Neural cell (in vitro differentiated cells): ENCODE measurements at regions not wholly inside any gene's neighbourhood (a gene's known extent, or its start where the extent isn't known, plus 50 kb on each side); places are given as distances from the start of the nearest gene placed in this dataset.

Experiments
- H2AFZ ChIP-seq: fragments of 200-600, 300-800 bp; sonication (generic), shearing (Covaris generic); 2 replicates; pipeline ENCODE4 v1.6.0; 2014; ENCODE audit warnings: low read depth, mild to moderate bottlenecking, antibody characterized with exemption, low read length, moderate library complexity
- H3F3A ChIP-seq: fragments of 200-600 bp; shearing (Covaris generic); 2 replicates; pipeline ENCODE4 v1.6.1; 2016; ENCODE audit warnings: mild to moderate bottlenecking, moderate library complexity, mixed read lengths, antibody characterized with exemption, low read length; ENCODE audit not compliant: insufficient read depth, poor library complexity, severe bottlenecking
- H3K27ac ChIP-seq: fragments of 200-600, 300-800 bp; sonication (generic), shearing (Covaris generic); 2 replicates; pipeline ENCODE4 v1.5.1; 2014; ENCODE audit warnings: mild to moderate bottlenecking, low read length, moderate library complexity
- H3K27me3 ChIP-seq: fragments of 300-800, 200-600 bp; sonication (generic), shearing (Covaris generic); 2 replicates; pipeline ENCODE4 v1.6.0; 2014; ENCODE audit warnings: mild to moderate bottlenecking, low read depth, low read length, moderate library complexity; ENCODE audit not compliant: insufficient read depth
- H3K36me3 ChIP-seq: fragments of 300-800, 200-600 bp; sonication (generic), shearing (Covaris generic); 2 replicates; pipeline ENCODE4 v1.5.1; 2014; ENCODE audit warnings: mild to moderate bottlenecking, antibody characterized with exemption, low read length, moderate library complexity; ENCODE audit not compliant: insufficient read depth
- H3K4me2 ChIP-seq: fragments of 300-800, 200-600 bp; sonication (generic), shearing (Covaris generic); 2 replicates; pipeline ENCODE4 v1.6.0; 2014; ENCODE audit warnings: mild to moderate bottlenecking, low read length
- H3K4me3 ChIP-seq: fragments of 300-800, 200-600 bp; sonication (generic), shearing (Covaris generic); 2 replicates; pipeline ENCODE4 v1.5.1; 2014; ENCODE audit warnings: mild to moderate bottlenecking, low read length, moderate library complexity
- H3K79me2 ChIP-seq: fragments of 200-600 bp; shearing (Covaris generic); replicated peaks from 2 replicates; pipeline ENCODE4 v1.6.0; 2014; ENCODE audit warnings: mild to moderate bottlenecking, low read length, moderate library complexity; ENCODE audit not compliant: insufficient read depth
- H3K9ac ChIP-seq: fragments of 300-800, 200-600 bp; sonication (generic), shearing (Covaris generic); 2 replicates; pipeline ENCODE4 v1.6.1; 2016; ENCODE audit warnings: mild to moderate bottlenecking, low read length, mixed read lengths
- H3K9me2 ChIP-seq: fragments of 200-600 bp; shearing (Covaris generic); 2 replicates; pipeline ENCODE4 v1.6.1; 2016; ENCODE audit warnings: mild to moderate bottlenecking, low read length, mixed read lengths; ENCODE audit not compliant: insufficient read depth
- H3K9me3 ChIP-seq: fragments of 200-600, 300-800 bp; sonication (generic), shearing (Covaris generic); 2 replicates; pipeline ENCODE4 v1.6.1; 2016; ENCODE audit warnings: mild to moderate bottlenecking, mixed run types, low read length, moderate library complexity, mixed read lengths
- H4K20me1 ChIP-seq: fragments of 200-600 bp; shearing (Covaris generic); 2 replicates; pipeline ENCODE4 v1.6.1; 2016; ENCODE audit warnings: mild to moderate bottlenecking, mixed run types; ENCODE audit not compliant: insufficient read depth
- EP300 ChIP-seq: fragments of 450-650 bp; conservative IDR thresholded peaks from 2 replicates; pipeline ENCODE4 v1.6.1; 2014; ENCODE audit warnings: antibody characterized with exemption, mild to moderate bottlenecking, moderate library complexity; ENCODE audit not compliant: poor library complexity, severe bottlenecking
- EZH2 ChIP-seq: fragments of 200-600, 300-800 bp; shearing (Covaris generic), sonication (generic); IDR thresholded peaks from 2 replicates; pipeline ENCODE4 v1.6.1; 2014; ENCODE audit warnings: antibody characterized with exemption, low read length, borderline replicate concordance, mild to moderate bottlenecking; ENCODE audit not compliant: insufficient read depth, poor library complexity, severe bottlenecking
- MXI1 ChIP-seq: fragments of 450-650 bp; conservative IDR thresholded peaks from 2 replicates; pipeline ENCODE4 v1.6.1; 2014; ENCODE audit warnings: antibody characterized with exemption, mild to moderate bottlenecking; ENCODE audit not compliant: poor library complexity, severe bottlenecking
- POLR2AphosphoS5 ChIP-seq: IDR thresholded peaks from 2 replicates; pipeline ENCODE4 v1.6.1; 2012
- RAD21 ChIP-seq: fragments of 450-650 bp; conservative IDR thresholded peaks from 2 replicates; pipeline ENCODE4 v1.6.1; 2014; ENCODE audit warnings: antibody characterized with exemption, mild to moderate bottlenecking, moderate library complexity
- SMC3 ChIP-seq: fragments of 450-650 bp; conservative IDR thresholded peaks from 2 replicates; pipeline ENCODE4 v1.6.1; 2014; ENCODE audit warnings: antibody characterized with exemption, mild to moderate bottlenecking, moderate library complexity; ENCODE audit not compliant: poor library complexity
- TAF1 ChIP-seq: IDR thresholded peaks from 2 replicates; pipeline ENCODE4 v1.6.1; 2012; ENCODE audit warnings: low read depth
- TF ChIP-seq, protein P1 (sequence below): fragments of 450-650 bp; IDR thresholded peaks from 2 replicates; pipeline ENCODE4 v1.5.1; 2014; ENCODE audit warnings: antibody characterized with exemption, mild to moderate bottlenecking, moderate library complexity; ENCODE audit not compliant: poor library complexity, severe bottlenecking
- TF ChIP-seq, protein P2 (sequence below): IDR thresholded peaks from 2 replicates; pipeline ENCODE4 v1.6.1; 2012; ENCODE audit warnings: borderline replicate concordance

DNA sequence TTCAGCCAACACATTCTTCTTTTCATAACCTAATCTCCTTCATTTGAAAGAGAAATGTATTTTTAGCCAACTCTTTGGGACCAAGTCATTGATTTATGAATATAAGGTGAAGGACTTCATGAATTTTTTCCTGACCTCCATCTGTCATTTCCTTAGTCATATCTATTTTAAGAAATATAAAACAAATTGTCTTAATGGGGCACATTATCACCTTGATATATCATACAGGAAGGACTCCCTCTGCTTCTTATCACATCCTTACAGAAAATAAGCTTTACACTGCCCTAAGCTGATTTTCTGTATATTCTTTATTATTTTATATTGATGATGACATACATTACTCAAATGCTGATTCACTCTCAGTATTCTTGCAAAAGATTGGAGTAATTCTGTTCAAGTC, 1076.2 kb downstream of the TDRD15 start:
- no peaks in the 10 kb centered on the region for H3K79me2 ChIP-seq
- H3K27ac ChIP-seq = peak overlapping the region; percentile 71
- H3K4me2 ChIP-seq = no peak overlapping the region
- H3K4me3 ChIP-seq = no peak overlapping the region
- no peaks in the 10 kb centered on the region for H3K27me3 ChIP-seq
- H4K20me1 ChIP-seq = no peaks in the 10 kb centered on the region
- H3K36me3 ChIP-seq = no peaks in the 10 kb centered on the region
- TF ChIP-seq RAD21 = no peak
- TF ChIP-seq, protein P1, sequence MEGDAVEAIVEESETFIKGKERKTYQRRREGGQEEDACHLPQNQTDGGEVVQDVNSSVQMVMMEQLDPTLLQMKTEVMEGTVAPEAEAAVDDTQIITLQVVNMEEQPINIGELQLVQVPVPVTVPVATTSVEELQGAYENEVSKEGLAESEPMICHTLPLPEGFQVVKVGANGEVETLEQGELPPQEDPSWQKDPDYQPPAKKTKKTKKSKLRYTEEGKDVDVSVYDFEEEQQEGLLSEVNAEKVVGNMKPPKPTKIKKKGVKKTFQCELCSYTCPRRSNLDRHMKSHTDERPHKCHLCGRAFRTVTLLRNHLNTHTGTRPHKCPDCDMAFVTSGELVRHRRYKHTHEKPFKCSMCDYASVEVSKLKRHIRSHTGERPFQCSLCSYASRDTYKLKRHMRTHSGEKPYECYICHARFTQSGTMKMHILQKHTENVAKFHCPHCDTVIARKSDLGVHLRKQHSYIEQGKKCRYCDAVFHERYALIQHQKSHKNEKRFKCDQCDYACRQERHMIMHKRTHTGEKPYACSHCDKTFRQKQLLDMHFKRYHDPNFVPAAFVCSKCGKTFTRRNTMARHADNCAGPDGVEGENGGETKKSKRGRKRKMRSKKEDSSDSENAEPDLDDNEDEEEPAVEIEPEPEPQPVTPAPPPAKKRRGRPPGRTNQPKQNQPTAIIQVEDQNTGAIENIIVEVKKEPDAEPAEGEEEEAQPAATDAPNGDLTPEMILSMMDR = no peak
- no peak overlapping the region for H3K9ac ChIP-seq
- no peaks in the 10 kb centered on the region for H3F3A ChIP-seq
- H3K9me2 ChIP-seq = no peaks in the 10 kb centered on the region
- no peak overlapping the region for H2AFZ ChIP-seq
- no peaks in the 10 kb centered on the region for H3K9me3 ChIP-seq

DNA sequence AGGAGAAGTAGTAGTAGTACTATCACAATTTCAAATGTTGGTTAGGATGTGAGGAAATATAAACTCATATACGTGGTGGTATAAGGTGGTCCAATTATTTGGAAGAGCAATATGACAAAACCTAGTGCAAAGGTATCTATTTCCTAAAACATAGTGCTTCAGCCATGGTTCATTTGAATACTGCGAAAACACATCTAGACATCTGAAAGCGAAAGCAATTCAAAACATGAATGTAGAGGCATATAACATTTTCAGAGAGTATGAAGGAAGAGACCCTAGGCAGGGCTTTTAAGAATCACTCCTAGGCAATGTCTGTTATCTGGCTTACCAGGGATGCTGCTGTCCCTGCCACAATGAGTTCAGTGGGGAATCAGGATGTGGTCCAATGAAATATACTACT, 1085.8 kb downstream of the TDRD15 start:
- no peaks in the 10 kb centered on the region for H3K27me3 ChIP-seq
- H4K20me1 ChIP-seq = no peaks in the 10 kb centered on the region
- H3K4me2 ChIP-seq = no peak overlapping the region
- H3K9me3 ChIP-seq = no peaks in the 10 kb centered on the region
- H3K9me2 ChIP-seq = no peaks in the 10 kb centered on the region
- TF ChIP-seq, protein P2, sequence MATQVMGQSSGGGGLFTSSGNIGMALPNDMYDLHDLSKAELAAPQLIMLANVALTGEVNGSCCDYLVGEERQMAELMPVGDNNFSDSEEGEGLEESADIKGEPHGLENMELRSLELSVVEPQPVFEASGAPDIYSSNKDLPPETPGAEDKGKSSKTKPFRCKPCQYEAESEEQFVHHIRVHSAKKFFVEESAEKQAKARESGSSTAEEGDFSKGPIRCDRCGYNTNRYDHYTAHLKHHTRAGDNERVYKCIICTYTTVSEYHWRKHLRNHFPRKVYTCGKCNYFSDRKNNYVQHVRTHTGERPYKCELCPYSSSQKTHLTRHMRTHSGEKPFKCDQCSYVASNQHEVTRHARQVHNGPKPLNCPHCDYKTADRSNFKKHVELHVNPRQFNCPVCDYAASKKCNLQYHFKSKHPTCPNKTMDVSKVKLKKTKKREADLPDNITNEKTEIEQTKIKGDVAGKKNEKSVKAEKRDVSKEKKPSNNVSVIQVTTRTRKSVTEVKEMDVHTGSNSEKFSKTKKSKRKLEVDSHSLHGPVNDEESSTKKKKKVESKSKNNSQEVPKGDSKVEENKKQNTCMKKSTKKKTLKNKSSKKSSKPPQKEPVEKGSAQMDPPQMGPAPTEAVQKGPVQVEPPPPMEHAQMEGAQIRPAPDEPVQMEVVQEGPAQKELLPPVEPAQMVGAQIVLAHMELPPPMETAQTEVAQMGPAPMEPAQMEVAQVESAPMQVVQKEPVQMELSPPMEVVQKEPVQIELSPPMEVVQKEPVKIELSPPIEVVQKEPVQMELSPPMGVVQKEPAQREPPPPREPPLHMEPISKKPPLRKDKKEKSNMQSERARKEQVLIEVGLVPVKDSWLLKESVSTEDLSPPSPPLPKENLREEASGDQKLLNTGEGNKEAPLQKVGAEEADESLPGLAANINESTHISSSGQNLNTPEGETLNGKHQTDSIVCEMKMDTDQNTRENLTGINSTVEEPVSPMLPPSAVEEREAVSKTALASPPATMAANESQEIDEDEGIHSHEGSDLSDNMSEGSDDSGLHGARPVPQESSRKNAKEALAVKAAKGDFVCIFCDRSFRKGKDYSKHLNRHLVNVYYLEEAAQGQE = no peak
- no peak for TF ChIP-seq SMC3
- no peak for TF ChIP-seq RAD21
- TF ChIP-seq, protein P1 = no peak
- TF ChIP-seq POLR2AphosphoS5 = no peak
- TF ChIP-seq EZH2 = no peak
- TF ChIP-seq TAF1 = no peak
- no peak for TF ChIP-seq EP300
- no peak for TF ChIP-seq MXI1
- no peak overlapping the region for H3K9ac ChIP-seq
- H3K4me3 ChIP-seq = no peak overlapping the region
- no peak overlapping the region for H2AFZ ChIP-seq
- no peaks in the 10 kb centered on the region for H3K79me2 ChIP-seq
- no peaks in the 10 kb centered on the region for H3F3A ChIP-seq
- no peak overlapping the region for H3K27ac ChIP-seq
- no peaks in the 10 kb centered on the region for H3K36me3 ChIP-seq
